ENCODE measurements at regions not wholly inside any gene's neighbourhood (a gene's known extent, or its start where the extent isn't known, plus 50 kb on each side); places are given as distances from the start of the nearest gene placed in this dataset.

GRCh38 chr17:70422862-70423261, 253.5 kb downstream of the KCNJ2 start:
- TF ChIP-seq, protein P1, sequence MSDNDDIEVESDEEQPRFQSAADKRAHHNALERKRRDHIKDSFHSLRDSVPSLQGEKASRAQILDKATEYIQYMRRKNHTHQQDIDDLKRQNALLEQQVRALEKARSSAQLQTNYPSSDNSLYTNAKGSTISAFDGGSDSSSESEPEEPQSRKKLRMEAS (IDR thresholded peaks at IDR 0.05) = no peak
- TF ChIP-seq TAF1 (IDR thresholded peaks at IDR 0.05; ENCODE audit: low read depth) = no peak
- no peak for TF ChIP-seq CREB1 (IDR thresholded peaks at IDR 0.05; ENCODE audit: low read depth)
- TF ChIP-seq YY1 (IDR thresholded peaks at IDR 0.05; ENCODE audit: low read depth) = no peak
